ENCODE measurements at regions not wholly inside any gene's neighbourhood (a gene's known extent, or its start where the extent isn't known, plus 50 kb on each side); places are given as distances from the start of the nearest gene placed in this dataset.

DNA sequence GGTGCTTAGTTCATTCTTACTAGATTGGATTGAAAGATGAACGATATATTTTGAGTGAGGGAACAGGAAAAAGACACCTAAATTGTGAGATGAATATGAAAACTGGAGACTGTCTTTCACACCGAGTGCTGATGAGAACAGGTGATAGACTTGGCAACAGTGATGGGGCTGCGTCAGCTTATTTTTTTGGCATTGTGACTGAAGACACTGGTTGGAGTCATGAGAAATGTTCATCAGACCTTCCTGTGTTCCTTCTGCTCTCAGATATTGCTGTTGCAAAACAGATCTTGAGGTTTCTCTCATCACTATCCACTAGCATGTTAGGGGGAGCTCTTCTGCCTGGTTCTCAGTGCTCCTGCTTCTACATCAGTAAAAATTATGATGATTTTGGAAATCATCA, 124.2 kb upstream of the KCNIP4 start:
- no peaks in the 10 kb centered on the region for H3K4me1 Mint-ChIP-seq

DNA sequence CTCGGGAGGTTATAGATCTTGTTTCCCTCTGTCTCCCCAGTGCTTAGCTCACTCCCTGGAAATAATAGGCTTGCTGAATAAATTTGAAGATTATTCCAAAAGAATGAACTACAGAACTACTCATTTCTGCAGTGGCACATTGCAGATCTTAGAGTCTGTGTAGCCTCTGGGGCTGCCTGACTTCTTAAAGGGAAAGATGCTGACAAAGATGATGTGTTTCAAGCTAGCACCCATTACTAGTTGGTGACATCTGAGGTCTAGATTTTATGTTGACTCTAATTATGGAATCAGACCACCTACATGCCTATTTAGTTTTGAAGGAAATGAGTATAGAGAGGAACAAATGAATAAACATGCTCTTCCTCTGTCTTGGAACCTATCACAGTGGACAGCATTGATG, 123.7 kb upstream of the KCNIP4 start:
- Mint-ChIP-seq H3K36me3 (ENCODE audit: low read depth) (no peaks in the 10 kb centered on the region), H3K4me3 (no peak overlapping the region), H3K27ac (no peak overlapping the region), H3K4me1 (no peaks in the 10 kb centered on the region), H3K27me3 (no peaks in the 10 kb centered on the region)
- DNase-seq = no peak
- no peak for ATAC-seq
- H3K9me3 ChIP-seq (ENCODE audit: control insufficient read depth, low read length, poor library complexity, severe bottlenecking) = no peaks in the 10 kb centered on the region

More for the DNA sequence above, 124.2 kb upstream of the KCNIP4 start:
- H3K27ac Mint-ChIP-seq = no peak overlapping the region
- H3K4me3 Mint-ChIP-seq = no peak overlapping the region
- no peaks in the 10 kb centered on the region for H3K9me3 ChIP-seq (ENCODE audit: control insufficient read depth, low read length, poor library complexity, severe bottlenecking)
- H3K36me3 Mint-ChIP-seq (ENCODE audit: low read depth) = no peaks in the 10 kb centered on the region
- DNase-seq = no peak
- no peaks in the 10 kb centered on the region for H3K27me3 Mint-ChIP-seq
- ATAC-seq = no peak

DNA sequence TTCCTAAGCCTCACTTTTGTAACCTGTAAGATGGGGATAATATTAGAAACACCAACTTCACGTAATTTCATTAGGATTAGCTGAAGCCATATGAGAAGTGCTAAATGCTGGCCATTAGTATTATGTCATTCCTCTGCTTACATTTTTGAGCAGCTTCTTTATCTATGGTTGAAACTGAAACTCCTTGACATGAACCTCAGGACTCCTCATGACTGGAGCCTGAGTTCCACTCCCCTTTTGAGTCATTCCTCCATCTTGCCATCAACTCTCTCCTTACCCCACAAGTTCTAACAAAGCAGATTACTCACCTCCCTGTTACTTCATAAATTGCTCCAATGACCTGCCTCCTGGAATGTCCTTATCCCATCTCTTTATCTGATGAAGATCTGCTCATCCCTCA, 123.2 kb upstream of the KCNIP4 start:
- H3K27me3 Mint-ChIP-seq = no peaks in the 10 kb centered on the region
- no peak overlapping the region for H3K27ac Mint-ChIP-seq
- no peaks in the 10 kb centered on the region for H3K9me3 ChIP-seq (ENCODE audit: control insufficient read depth, low read length, poor library complexity, severe bottlenecking)
- DNase-seq (no peak), ATAC-seq (no peak)
- H3K4me3 Mint-ChIP-seq = no peak overlapping the region
- H3K36me3 Mint-ChIP-seq (ENCODE audit: low read depth) = no peaks in the 10 kb centered on the region
- H3K4me1 Mint-ChIP-seq = no peaks in the 10 kb centered on the region

DNA sequence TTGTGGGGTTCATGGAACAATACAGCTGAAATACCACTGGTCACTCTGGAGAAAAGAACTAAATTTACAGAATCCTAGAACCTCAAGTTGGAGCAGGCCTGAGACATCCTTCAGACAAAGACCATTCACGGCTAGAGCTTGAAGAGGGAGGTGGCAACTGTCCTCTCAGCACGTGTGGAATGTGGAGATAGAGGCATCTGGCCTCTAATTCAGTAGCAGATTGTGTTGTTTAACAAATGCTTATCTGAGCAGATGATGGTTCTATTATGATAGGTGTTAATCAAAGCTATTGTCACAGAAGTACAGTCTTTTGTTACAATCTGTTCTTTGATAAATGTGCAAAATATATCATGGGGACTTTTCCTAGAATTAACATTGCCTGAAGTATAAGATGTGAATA, 121.7 kb upstream of the KCNIP4 start:
- H3K4me1 Mint-ChIP-seq = no peaks in the 10 kb centered on the region
- no peak overlapping the region for H3K27ac Mint-ChIP-seq
- H3K4me3 Mint-ChIP-seq = no peak overlapping the region
- H3K36me3 Mint-ChIP-seq (ENCODE audit: low read depth) = no peaks in the 10 kb centered on the region
- ATAC-seq = no peak
- no peaks in the 10 kb centered on the region for H3K27me3 Mint-ChIP-seq
- no peaks in the 10 kb centered on the region for H3K9me3 ChIP-seq (ENCODE audit: control insufficient read depth, low read length, poor library complexity, severe bottlenecking)
- no peak for DNase-seq

DNA sequence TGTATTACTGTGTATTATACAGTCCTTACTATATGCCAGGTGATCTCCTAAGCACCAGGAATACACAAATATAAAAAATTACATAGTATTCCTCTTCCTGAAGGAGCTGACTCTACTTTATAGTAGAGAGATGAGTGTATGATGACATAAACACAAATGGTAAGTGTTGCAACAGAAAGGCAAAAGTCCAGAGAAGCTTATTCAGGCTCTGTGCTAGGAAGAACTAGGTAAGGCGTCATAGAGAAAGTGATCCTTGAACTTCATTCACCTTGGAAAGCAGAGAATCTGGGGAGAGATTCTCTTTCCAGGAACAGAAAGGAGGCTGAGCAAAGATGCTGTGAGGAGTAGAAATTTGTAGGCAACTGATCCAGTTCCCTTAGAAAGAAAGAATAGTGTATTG, 115.0 kb upstream of the KCNIP4 start:
- H3K27ac Mint-ChIP-seq = no peak overlapping the region
- no peaks in the 10 kb centered on the region for H3K4me1 Mint-ChIP-seq
- H3K36me3 Mint-ChIP-seq (ENCODE audit: low read depth) = no peaks in the 10 kb centered on the region
- no peaks in the 10 kb centered on the region for H3K27me3 Mint-ChIP-seq
- no peaks in the 10 kb centered on the region for H3K9me3 ChIP-seq (ENCODE audit: control insufficient read depth, low read length, poor library complexity, severe bottlenecking)
- DNase-seq (no peak), ATAC-seq (no peak)
- no peak overlapping the region for H3K4me3 Mint-ChIP-seq

DNA sequence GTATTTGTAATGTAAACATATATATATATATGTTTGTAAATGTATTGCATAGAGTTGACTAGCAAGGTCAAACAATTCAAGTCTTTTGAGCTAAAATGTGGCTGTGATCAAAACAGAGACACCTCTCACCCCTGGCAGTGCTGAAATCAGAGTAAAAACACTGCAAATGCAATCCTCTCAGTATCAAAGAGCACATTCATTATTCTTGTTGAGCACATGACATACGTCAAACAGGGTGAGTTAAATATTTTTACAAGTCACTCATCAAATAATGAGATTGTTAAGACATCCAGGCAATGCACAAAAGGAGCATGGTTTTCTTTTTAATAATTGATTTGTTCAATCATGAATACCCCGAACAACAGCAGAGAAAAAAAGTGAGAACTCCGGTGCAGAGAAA, 114.1 kb upstream of the KCNIP4 start:
- Mint-ChIP-seq H3K36me3 (ENCODE audit: low read depth) (no peaks in the 10 kb centered on the region), H3K4me1 (no peaks in the 10 kb centered on the region), H3K27ac (no peak overlapping the region), H3K27me3 (no peaks in the 10 kb centered on the region), H3K4me3 (no peak overlapping the region)
- DNase-seq = no peak
- H3K9me3 ChIP-seq (ENCODE audit: control insufficient read depth, low read length, poor library complexity, severe bottlenecking) = no peaks in the 10 kb centered on the region
- no peak for ATAC-seq

DNA sequence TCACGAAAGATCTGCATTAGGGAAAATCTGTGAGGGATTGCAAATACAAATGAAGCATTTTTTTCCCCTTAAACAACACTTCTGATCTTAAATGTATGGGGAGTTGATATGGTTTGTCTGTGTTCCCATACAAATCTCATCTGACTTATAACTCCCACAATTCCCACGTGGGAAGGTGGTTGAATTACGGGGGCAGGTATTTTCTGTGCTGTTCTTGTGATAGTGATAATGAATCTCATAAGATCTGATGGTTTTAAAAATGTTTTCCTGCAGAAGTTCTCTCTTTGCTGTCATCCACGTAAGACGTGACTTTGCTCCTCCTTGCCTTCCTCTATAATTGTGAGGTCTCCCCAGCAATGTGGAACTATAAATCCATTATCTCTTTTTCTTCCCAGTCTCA, 107.4 kb upstream of the KCNIP4 start:
- Mint-ChIP-seq H3K4me1 (no peaks in the 10 kb centered on the region), H3K36me3 (ENCODE audit: low read depth) (no peaks in the 10 kb centered on the region), H3K27ac (no peak overlapping the region), H3K4me3 (no peak overlapping the region), H3K27me3 (no peaks in the 10 kb centered on the region)
- no peaks in the 10 kb centered on the region for H3K9me3 ChIP-seq (ENCODE audit: control insufficient read depth, low read length, poor library complexity, severe bottlenecking)
- DNase-seq (no peak), ATAC-seq (no peak)

DNA sequence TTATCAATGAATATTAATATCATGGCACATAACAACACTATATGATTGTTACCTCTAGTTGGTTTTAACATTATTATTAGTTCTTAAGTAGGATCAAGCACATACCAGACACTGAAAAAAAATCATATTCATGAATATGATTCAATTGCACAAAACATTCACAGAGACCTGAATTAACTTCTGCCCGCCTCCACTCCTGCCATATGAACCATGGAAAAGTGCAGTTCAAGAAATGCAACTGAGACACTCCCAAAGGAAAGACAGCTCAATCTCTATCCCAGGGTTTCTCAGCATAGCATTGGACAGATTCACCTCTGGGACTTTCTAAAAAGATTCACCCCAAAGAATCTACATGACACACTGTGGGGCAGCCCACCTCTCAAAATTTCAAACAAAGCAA, 103.5 kb upstream of the KCNIP4 start:
- DNase-seq (no peak), ATAC-seq (no peak)
- Mint-ChIP-seq H3K4me3 (no peak overlapping the region), H3K27me3 (no peaks in the 10 kb centered on the region), H3K4me1 (no peaks in the 10 kb centered on the region), H3K27ac (no peak overlapping the region), H3K36me3 (ENCODE audit: low read depth) (no peaks in the 10 kb centered on the region)
- no peaks in the 10 kb centered on the region for H3K9me3 ChIP-seq (ENCODE audit: control insufficient read depth, low read length, poor library complexity, severe bottlenecking)

DNA sequence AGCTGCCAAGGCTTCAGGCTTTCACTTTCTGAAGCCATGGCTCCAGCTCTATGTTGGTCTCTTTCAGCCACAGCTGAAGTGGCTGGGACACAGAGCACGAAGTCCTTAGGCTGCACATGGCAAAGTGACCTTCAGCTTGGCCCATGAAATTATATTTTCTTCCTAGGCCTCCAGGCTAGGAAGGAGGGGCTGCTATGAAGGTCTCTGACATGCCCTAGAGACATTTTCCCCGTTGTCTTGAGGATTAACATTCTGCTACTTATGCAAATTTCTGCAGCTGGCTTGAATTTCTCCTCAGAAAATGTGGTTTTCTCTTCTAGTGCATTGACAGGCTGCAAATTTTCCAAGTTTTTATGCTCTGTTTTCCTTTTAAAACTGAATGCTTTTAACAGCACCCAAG, 99.8 kb upstream of the KCNIP4 start:
- ATAC-seq = no peak
- Mint-ChIP-seq H3K27ac (no peak overlapping the region), H3K4me1 (no peaks in the 10 kb centered on the region), H3K27me3 (no peaks in the 10 kb centered on the region), H3K36me3 (ENCODE audit: low read depth) (no peaks in the 10 kb centered on the region), H3K4me3 (no peak overlapping the region)
- DNase-seq = no peak
- H3K9me3 ChIP-seq (ENCODE audit: control insufficient read depth, low read length, poor library complexity, severe bottlenecking) = no peaks in the 10 kb centered on the region

DNA sequence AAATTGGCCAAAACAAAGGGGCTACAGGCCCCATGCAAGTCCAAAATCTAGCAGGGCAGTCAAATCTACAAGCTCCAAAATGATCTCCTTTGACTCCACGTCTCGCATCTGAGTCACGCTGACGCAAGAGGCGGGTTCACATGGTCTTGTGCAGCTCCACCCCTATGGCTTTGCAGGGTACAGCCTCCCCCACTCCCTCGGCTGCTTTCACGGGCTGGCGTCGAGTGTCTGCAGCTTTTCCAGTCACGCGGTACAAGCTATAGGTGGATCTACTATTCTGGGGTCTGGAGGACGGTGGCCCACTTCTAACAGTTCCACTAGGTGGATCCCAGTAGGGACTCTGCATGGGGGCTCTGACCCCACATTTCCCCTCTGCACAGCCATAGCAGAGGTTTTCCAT, 99.2 kb upstream of the KCNIP4 start:
- no peak overlapping the region for H3K4me3 Mint-ChIP-seq
- no peaks in the 10 kb centered on the region for H3K27me3 Mint-ChIP-seq
- DNase-seq (no peak), ATAC-seq (no peak)
- no peak overlapping the region for H3K27ac Mint-ChIP-seq
- H3K4me1 Mint-ChIP-seq = no peaks in the 10 kb centered on the region
- no peaks in the 10 kb centered on the region for H3K36me3 Mint-ChIP-seq (ENCODE audit: low read depth)
- H3K9me3 ChIP-seq (ENCODE audit: control insufficient read depth, low read length, poor library complexity, severe bottlenecking) = no peaks in the 10 kb centered on the region

DNA sequence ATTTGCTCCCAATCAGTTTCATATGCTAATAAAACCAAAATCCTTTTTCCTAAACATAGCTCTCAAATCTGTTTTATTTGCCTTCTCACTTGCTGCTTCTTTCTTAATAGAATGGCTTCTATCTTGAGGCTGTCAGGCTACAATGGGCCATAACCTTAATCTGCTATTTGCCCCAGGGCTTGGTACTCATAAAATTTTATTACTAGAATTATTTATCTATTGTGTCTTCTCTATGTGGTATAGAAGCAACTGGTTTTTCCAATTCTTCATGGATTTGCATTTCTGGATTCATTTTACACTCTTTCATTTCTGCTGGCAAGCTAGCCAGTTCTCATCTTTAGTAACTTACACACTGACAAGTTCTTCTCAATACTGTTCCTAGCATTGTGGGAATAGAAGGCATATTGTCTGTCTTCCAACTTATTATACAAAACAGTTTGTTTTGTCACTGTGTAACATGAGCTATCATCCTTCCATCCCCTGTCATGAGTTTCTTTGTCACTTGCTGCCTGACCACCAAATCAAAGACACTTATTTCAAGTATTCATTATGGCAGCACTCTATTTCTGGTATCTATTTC, 96.6 kb upstream of the KCNIP4 start:
- no peak for DNase-seq
- no peak overlapping the region for H3K4me3 Mint-ChIP-seq
- H3K36me3 Mint-ChIP-seq (ENCODE audit: low read depth) = no peaks in the 10 kb centered on the region
- no peaks in the 10 kb centered on the region for H3K9me3 ChIP-seq (ENCODE audit: control insufficient read depth, low read length, poor library complexity, severe bottlenecking)
- no peak overlapping the region for H3K27ac Mint-ChIP-seq
- no peak for ATAC-seq
- no peaks in the 10 kb centered on the region for H3K27me3 Mint-ChIP-seq
- no peaks in the 10 kb centered on the region for H3K4me1 Mint-ChIP-seq

DNA sequence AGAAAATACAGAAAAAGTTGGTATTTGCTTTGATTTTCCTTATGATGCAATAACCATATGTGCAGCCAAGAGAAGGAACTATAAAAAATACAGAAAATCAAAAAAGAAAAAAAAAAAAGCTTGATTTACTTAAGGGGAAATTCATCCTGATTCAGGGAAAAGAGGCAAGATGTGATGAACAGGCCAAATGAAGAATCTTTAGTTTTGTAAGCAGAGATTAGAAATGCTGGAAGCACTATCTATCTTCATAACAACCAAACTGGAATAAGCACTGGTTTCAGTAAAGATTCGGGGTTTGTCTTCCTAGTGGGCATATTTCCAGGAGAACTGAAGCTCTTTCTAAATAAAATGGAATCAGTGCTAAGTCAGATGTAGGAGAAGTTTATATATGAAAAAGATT, 82.9 kb upstream of the KCNIP4 start:
- Mint-ChIP-seq H3K27ac (no peak overlapping the region), H3K4me1 (no peaks in the 10 kb centered on the region), H3K4me3 (no peak overlapping the region), H3K27me3 (no peaks in the 10 kb centered on the region), H3K36me3 (ENCODE audit: low read depth) (no peaks in the 10 kb centered on the region)
- H3K9me3 ChIP-seq (ENCODE audit: control insufficient read depth, low read length, poor library complexity, severe bottlenecking) = no peaks in the 10 kb centered on the region
- DNase-seq (no peak), ATAC-seq (no peak)

DNA sequence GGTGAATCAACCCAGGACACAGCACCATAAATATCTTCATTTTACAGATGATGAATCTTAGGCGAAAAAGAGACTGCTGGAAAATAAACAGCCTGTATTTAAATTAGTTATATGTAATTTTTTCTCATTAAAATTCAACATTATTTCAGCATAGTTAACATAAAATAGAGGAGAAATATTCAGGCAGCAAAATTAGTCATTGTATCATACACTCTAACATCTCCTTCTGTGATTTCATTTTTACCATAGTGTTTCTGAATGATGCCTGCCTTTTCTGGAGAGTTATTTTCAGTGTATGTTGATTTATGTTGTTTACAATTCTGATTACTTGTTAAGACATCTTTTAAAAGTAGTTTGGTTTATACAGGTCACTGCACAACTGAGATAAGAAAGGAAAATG, 82.3 kb upstream of the KCNIP4 start:
- H3K9me3 ChIP-seq (ENCODE audit: control insufficient read depth, low read length, poor library complexity, severe bottlenecking) = no peaks in the 10 kb centered on the region
- Mint-ChIP-seq H3K27ac (no peak overlapping the region), H3K4me3 (no peak overlapping the region), H3K4me1 (no peaks in the 10 kb centered on the region), H3K36me3 (ENCODE audit: low read depth) (no peaks in the 10 kb centered on the region), H3K27me3 (no peaks in the 10 kb centered on the region)
- DNase-seq = no peak
- ATAC-seq = no peak

DNA sequence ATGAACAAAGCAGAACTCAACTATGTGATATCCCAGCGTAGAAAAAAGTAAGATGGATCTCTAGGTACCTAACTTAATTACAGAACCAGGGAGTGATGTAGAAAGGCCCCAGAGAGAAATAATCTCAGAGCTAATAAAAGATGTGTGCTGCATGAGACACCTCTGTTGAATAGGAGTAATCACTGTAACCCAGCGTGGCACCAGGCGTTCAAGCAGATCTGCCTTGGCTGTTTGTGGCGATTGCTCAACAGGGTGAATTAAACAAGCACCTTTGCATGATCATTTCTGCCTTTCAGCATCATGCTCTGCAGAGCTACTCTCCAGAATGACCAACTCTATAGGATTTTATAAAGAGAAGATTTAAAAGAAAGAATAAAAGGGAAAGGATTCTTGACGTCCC, 81.7 kb upstream of the KCNIP4 start:
- H3K36me3 Mint-ChIP-seq (ENCODE audit: low read depth) = no peaks in the 10 kb centered on the region
- ATAC-seq = no peak

DNA sequence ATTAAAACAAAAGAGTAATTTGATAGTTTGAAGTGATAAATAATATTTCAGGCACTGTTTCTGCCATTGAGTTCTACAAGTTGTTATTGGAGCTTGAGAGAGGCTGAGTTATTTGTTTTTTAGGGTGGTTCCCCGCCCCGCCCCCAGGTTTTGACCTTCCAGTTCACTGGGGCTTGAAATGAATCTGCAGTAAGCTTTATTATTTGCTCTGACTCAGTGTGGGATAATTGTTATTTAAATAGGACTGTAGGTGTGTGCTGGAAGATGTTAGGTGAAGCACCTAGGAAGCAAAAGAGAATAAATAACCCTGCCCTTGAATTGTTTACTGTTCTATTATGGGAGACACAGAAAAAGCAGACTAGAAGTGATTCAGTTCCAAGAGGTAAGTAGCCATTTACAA, 81.2 kb upstream of the KCNIP4 start:
- DNase-seq (no peak), ATAC-seq (no peak)
- H3K36me3 Mint-ChIP-seq (ENCODE audit: low read depth) = no peaks in the 10 kb centered on the region
- no peaks in the 10 kb centered on the region for H3K27me3 Mint-ChIP-seq
- no peaks in the 10 kb centered on the region for H3K4me1 Mint-ChIP-seq
- H3K9me3 ChIP-seq (ENCODE audit: control insufficient read depth, low read length, poor library complexity, severe bottlenecking) = no peaks in the 10 kb centered on the region
- no peak overlapping the region for H3K4me3 Mint-ChIP-seq
- H3K27ac Mint-ChIP-seq = no peak overlapping the region

More for the DNA sequence above, 81.7 kb upstream of the KCNIP4 start:
- no peaks in the 10 kb centered on the region for H3K9me3 ChIP-seq (ENCODE audit: control insufficient read depth, low read length, poor library complexity, severe bottlenecking)
- Mint-ChIP-seq H3K4me3 (no peak overlapping the region), H3K27ac (no peak overlapping the region), H3K27me3 (no peaks in the 10 kb centered on the region), H3K4me1 (no peaks in the 10 kb centered on the region)
- DNase-seq = no peak

All from T-helper 17 cell (primary cell).